CD4-positive, alpha-beta T cell treated with Interleukin-17A for 4 hours (primary cell): ENCODE measurements at regions not wholly inside any gene's neighbourhood (a gene's known extent, or its start where the extent isn't known, plus 50 kb on each side); places are given as distances from the start of the nearest gene placed in this dataset.
"Not testable (repeated sequence)": the region's sequence is repeated elsewhere in the genome, so short reads cannot be mapped to it uniquely, and the experiment has no call there.

ENCODE experiments used
- DNase-seq: peaks from one replicate; pipeline ENCODE4 v3.0.0-alpha.2; 2020; ENCODE audit warnings: mixed read lengths

- no peak for DNase-seq
Observed at GRCh38 chr12:25424211-25424731, 128.8 kb downstream of the LMNTD1 start.

- no peak for DNase-seq
Observed at GRCh38 chr12:25423355-25424050, 129.6 kb downstream of the LMNTD1 start.

GRCh38 chr12:25422241-25422640 lies 130.8 kb downstream of the LMNTD1 start:
- DNase-seq, result no peak

GRCh38 chr12:25421651-25422167 lies 131.4 kb downstream of the LMNTD1 start:
- DNase-seq, result no peak

- no peak for DNase-seq
Observed at GRCh38 chr12:25420116-25420515, 133.0 kb downstream of the LMNTD1 start.

GRCh38 chr12:25419595-25419994 lies 133.5 kb downstream of the LMNTD1 start:
- no peak for DNase-seq

GRCh38 chr12:25417071-25417470 lies 136.0 kb downstream of the LMNTD1 start:
- no peak for DNase-seq

- no peak for DNase-seq
Observed at GRCh38 chr12:25416516-25416915, 136.6 kb downstream of the LMNTD1 start.

- no peak for DNase-seq
Observed at GRCh38 chr12:25415004-25415403, 138.1 kb downstream of the LMNTD1 start.

GRCh38 chr12:25412735-25413134 lies 140.3 kb downstream of the LMNTD1 start:
- DNase-seq, result no peak

- DNase-seq, result no peak
Observed at GRCh38 chr12:25404955-25405354, 148.1 kb downstream of the LMNTD1 start.

GRCh38 chr12:25401547-25402345 lies 151.0 kb upstream of the KRAS start:
- DNase-seq, result no peak

GRCh38 chr12:25397001-25397400 lies 146.3 kb upstream of the KRAS start:
- DNase-seq, result no peak

- no peak for DNase-seq
Observed at GRCh38 chr12:25395227-25395626, 144.5 kb upstream of the KRAS start.

- DNase-seq, result not testable (repeated sequence)
Observed at GRCh38 chr12:25394775-25395174, 144.0 kb upstream of the KRAS start.

GRCh38 chr12:25394025-25394424 lies 143.3 kb upstream of the KRAS start:
- no peak for DNase-seq

GRCh38 chr12:25391346-25391745 lies 140.6 kb upstream of the KRAS start:
- DNase-seq, result not testable (repeated sequence)

- peak; percentile 23 for DNase-seq
Observed at GRCh38 chr12:25388183-25388582, 137.5 kb upstream of the KRAS start.

GRCh38 chr12:25387732-25388050 lies 137.0 kb upstream of the KRAS start:
- DNase-seq, result no peak

- DNase-seq, result peak; percentile 84
Observed at GRCh38 chr12:25386831-25387731, 136.4 kb upstream of the KRAS start.

GRCh38 chr12:25384893-25385248 lies 134.1 kb upstream of the KRAS start:
- no peak for DNase-seq

- DNase-seq, result peak; percentile 14
Observed at GRCh38 chr12:25384038-25384892, 133.5 kb upstream of the KRAS start.
